ENCODE measurements at regions not wholly inside any gene's neighbourhood (a gene's known extent, or its start where the extent isn't known, plus 50 kb on each side); places are given as distances from the start of the nearest gene placed in this dataset.

DNA sequence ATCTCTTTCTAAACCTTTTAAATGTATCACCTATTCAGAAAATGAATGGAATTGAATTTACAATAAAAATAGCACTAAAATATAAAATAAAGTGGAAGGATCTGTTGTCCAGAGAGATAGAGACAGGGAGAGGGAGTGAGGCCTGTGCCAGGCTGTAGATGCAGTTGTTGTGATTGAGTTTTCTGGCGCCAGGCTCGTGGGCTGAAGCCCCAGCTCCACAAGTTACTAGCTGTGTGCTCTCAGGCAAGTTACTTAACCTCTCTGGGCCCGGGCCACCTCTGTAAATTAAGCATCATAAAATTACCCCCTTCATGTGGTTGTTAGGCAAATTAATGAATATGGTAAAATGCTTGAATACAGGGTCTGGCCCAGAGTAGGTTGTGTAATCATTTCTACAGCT is 52.3 kb upstream of the USP29 start (continued):
- TF ChIP-seq, protein P1, sequence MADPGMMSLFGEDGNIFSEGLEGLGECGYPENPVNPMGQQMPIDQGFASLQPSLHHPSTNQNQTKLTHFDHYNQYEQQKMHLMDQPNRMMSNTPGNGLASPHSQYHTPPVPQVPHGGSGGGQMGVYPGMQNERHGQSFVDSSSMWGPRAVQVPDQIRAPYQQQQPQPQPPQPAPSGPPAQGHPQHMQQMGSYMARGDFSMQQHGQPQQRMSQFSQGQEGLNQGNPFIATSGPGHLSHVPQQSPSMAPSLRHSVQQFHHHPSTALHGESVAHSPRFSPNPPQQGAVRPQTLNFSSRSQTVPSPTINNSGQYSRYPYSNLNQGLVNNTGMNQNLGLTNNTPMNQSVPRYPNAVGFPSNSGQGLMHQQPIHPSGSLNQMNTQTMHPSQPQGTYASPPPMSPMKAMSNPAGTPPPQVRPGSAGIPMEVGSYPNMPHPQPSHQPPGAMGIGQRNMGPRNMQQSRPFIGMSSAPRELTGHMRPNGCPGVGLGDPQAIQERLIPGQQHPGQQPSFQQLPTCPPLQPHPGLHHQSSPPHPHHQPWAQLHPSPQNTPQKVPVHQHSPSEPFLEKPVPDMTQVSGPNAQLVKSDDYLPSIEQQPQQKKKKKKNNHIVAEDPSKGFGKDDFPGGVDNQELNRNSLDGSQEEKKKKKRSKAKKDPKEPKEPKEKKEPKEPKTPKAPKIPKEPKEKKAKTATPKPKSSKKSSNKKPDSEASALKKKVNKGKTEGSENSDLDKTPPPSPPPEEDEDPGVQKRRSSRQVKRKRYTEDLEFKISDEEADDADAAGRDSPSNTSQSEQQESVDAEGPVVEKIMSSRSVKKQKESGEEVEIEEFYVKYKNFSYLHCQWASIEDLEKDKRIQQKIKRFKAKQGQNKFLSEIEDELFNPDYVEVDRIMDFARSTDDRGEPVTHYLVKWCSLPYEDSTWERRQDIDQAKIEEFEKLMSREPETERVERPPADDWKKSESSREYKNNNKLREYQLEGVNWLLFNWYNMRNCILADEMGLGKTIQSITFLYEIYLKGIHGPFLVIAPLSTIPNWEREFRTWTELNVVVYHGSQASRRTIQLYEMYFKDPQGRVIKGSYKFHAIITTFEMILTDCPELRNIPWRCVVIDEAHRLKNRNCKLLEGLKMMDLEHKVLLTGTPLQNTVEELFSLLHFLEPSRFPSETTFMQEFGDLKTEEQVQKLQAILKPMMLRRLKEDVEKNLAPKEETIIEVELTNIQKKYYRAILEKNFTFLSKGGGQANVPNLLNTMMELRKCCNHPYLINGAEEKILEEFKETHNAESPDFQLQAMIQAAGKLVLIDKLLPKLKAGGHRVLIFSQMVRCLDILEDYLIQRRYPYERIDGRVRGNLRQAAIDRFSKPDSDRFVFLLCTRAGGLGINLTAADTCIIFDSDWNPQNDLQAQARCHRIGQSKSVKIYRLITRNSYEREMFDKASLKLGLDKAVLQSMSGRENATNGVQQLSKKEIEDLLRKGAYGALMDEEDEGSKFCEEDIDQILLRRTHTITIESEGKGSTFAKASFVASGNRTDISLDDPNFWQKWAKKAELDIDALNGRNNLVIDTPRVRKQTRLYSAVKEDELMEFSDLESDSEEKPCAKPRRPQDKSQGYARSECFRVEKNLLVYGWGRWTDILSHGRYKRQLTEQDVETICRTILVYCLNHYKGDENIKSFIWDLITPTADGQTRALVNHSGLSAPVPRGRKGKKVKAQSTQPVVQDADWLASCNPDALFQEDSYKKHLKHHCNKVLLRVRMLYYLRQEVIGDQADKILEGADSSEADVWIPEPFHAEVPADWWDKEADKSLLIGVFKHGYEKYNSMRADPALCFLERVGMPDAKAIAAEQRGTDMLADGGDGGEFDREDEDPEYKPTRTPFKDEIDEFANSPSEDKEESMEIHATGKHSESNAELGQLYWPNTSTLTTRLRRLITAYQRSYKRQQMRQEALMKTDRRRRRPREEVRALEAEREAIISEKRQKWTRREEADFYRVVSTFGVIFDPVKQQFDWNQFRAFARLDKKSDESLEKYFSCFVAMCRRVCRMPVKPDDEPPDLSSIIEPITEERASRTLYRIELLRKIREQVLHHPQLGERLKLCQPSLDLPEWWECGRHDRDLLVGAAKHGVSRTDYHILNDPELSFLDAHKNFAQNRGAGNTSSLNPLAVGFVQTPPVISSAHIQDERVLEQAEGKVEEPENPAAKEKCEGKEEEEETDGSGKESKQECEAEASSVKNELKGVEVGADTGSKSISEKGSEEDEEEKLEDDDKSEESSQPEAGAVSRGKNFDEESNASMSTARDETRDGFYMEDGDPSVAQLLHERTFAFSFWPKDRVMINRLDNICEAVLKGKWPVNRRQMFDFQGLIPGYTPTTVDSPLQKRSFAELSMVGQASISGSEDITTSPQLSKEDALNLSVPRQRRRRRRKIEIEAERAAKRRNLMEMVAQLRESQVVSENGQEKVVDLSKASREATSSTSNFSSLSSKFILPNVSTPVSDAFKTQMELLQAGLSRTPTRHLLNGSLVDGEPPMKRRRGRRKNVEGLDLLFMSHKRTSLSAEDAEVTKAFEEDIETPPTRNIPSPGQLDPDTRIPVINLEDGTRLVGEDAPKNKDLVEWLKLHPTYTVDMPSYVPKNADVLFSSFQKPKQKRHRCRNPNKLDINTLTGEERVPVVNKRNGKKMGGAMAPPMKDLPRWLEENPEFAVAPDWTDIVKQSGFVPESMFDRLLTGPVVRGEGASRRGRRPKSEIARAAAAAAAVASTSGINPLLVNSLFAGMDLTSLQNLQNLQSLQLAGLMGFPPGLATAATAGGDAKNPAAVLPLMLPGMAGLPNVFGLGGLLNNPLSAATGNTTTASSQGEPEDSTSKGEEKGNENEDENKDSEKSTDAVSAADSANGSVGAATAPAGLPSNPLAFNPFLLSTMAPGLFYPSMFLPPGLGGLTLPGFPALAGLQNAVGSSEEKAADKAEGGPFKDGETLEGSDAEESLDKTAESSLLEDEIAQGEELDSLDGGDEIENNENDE (IDR thresholded peaks at IDR 0.05; ENCODE audit: insufficient replicate concordance, low read length), result no peak
- TF ChIP-seq POU5F1 (IDR thresholded peaks at IDR 0.05; ENCODE audit: low read depth, low read length) (no peak), EP300 (IDR thresholded peaks at IDR 0.05; ENCODE audit: borderline replicate concordance in 1 of 2, low read depth in 2 of 2, low read length in 2 of 2) (no peak), SIX5 (IDR thresholded peaks at IDR 0.05; ENCODE audit: low read depth, low read length) (no peak)
